CD4-positive, alpha-beta T cell (primary cell): ENCODE measurements at regions not wholly inside any gene's neighbourhood (a gene's known extent, or its start where the extent isn't known, plus 50 kb on each side); places are given as distances from the start of the nearest gene placed in this dataset.

ENCODE experiments used
- ATAC-seq: fragments of 200-7000 bp; cut with Tn5 transposase; one replicate; pipeline ENCODE4 v1.10.0; 2022; ENCODE audit warnings: mild to moderate bottlenecking; ENCODE audit not compliant: poor library complexity
- CTCF ChIA-PET: fragments of 350-600 bp; sonication (Branson Sonifier 250); formaldehyde crosslinking; loops from one replicate; lab custom pipeline; 2021; ENCODE audit warnings: antibody characterized with exemption, inconsistent platforms; lab: Charles Lee
- POLR2A ChIA-PET: fragments of 350-600 bp; sonication (Branson Sonifier 250); formaldehyde crosslinking; loops from one replicate; lab custom pipeline; 2021; ENCODE audit warnings: antibody characterized with exemption, inconsistent platforms; lab: Charles Lee
- DNase-seq, 14 experiments: peaks; one replicate each; pipeline ENCODE4 v3.0.0-alpha.2; 2013 to 2020; ENCODE audit warnings: mixed read lengths in 2 of 14
- H3K27ac ChIP-seq, 2 donors: one replicate each; pipeline versions ENCODE4 v1.5.1 to v1.7.0; 2013; ENCODE audit warnings: low read length in 2 of 2, low read depth in 1 of 2, mild to moderate bottlenecking in 1 of 2
- H3K27me3 ChIP-seq, 2 experiments: 1 replicate in 1 of 2; 2 replicates in 1 of 2; pipeline versions ENCODE4 v1.6.1 to v1.7.0; 2013; ENCODE audit warnings: low read length in 2 of 2, control low read depth in 1 of 2, mild to moderate bottlenecking in 1 of 2, moderate library complexity in 1 of 2; ENCODE audit not compliant: insufficient read depth in 2 of 2, control insufficient read depth in 1 of 2
- H3K36me3 ChIP-seq: one replicate; pipeline ENCODE4 v1.6.1; 2013; ENCODE audit warnings: low read length, control low read depth; ENCODE audit not compliant: insufficient read depth
- H3K4me1 ChIP-seq: one replicate; pipeline ENCODE4 v1.6.1; 2013; ENCODE audit warnings: low read length, control low read depth; ENCODE audit not compliant: insufficient read depth
- H3K4me3 ChIP-seq: one replicate; pipeline ENCODE4 v1.5.1; 2013; ENCODE audit warnings: mild to moderate bottlenecking, low read length, moderate library complexity
- H3K9me3 ChIP-seq, 2 experiments: 1 replicate in 1 of 2; 2 replicates in 1 of 2; pipeline versions ENCODE4 v1.6.1 to v1.7.0; 2013; ENCODE audit warnings: low read length in 2 of 2, mild to moderate bottlenecking in 2 of 2, control low read depth in 1 of 2, moderate library complexity in 1 of 2; ENCODE audit not compliant: control insufficient read depth in 1 of 2, insufficient read depth in 1 of 2
- H3K27ac Mint-ChIP-seq: one replicate; pipeline ENCODE4 v1.8.0; 2020; ENCODE audit warnings: mixed read lengths
- H3K27me3 Mint-ChIP-seq: one replicate; pipeline ENCODE4 v1.8.0; 2021; ENCODE audit warnings: mixed read lengths
- H3K36me3 Mint-ChIP-seq: one replicate; pipeline ENCODE4 v1.8.0; 2021; ENCODE audit warnings: low read depth, mixed read lengths
- H3K4me1 Mint-ChIP-seq: one replicate; pipeline ENCODE4 v1.8.0; 2021; ENCODE audit warnings: low read depth, mixed read lengths
- H3K4me3 Mint-ChIP-seq: one replicate; pipeline ENCODE4 v1.8.0; 2020; ENCODE audit warnings: mild to moderate bottlenecking, mixed read lengths
- H3K9me3 Mint-ChIP-seq: one replicate; pipeline ENCODE4 v1.8.0; 2020; ENCODE audit warnings: mixed read lengths
- CTCF ChIP-seq: fragments of 200-600 bp; IDR thresholded peaks from one replicate; pipeline ENCODE4 v1.8.0; 2022; ENCODE audit warnings: antibody characterized with exemption, mild to moderate bottlenecking
- intact Hi-C, 2 experiments: fragments of 100-400 bp; cut with DNase I in 1 of 2; cut with micrococcal nuclease in 1 of 2; formaldehyde crosslinking; loops; one replicate each; pipeline versions ENCODE4 v1.15.1 to v1.9.0; 2023 to 2025; cut with DNase I, micrococcal nuclease

- no peaks in the 10 kb centered on the region for H3K36me3 Mint-ChIP-seq
- TF ChIP-seq CTCF = no peak
- DNase-seq = no peak
- H3K27me3 Mint-ChIP-seq = peaks cover 8% of the 10 kb centered on the region
- ATAC-seq = no peak
- no peak overlapping the region for H3K4me3 Mint-ChIP-seq
- Histone ChIP-seq H3K27me3 (no peaks in the 10 kb centered on the region), H3K36me3 (no peaks in the 10 kb centered on the region), H3K27ac (no peak overlapping the region), H3K9me3 (peaks cover 11 to 28% of the 10 kb centered on the region in 2 experiments), H3K4me3 (no peak overlapping the region), H3K4me1 (no peaks in the 10 kb centered on the region)
- intact Hi-C loops = no loop called here
- no peaks in the 10 kb centered on the region for H3K4me1 Mint-ChIP-seq
- H3K9me3 Mint-ChIP-seq = no peaks in the 10 kb centered on the region
- no peak overlapping the region for H3K27ac Mint-ChIP-seq
- CTCF ChIA-PET = no interaction called here
- POLR2A ChIA-PET = interaction anchor here (0.6 kb wide), 1 partner anchor 16 kb away, joined by 3 read pairs; no protein-coding TSS in a partner anchor
These were observed 345.8 kb downstream of the RPS29 start for GRCh38 chr14:49240383-49240782.

- H3K36me3 Mint-ChIP-seq = no peaks in the 10 kb centered on the region
- H3K27ac Mint-ChIP-seq = no peak overlapping the region
- H3K4me1 ChIP-seq = no peaks in the 10 kb centered on the region
- CTCF ChIA-PET = no interaction called here
- intact Hi-C loops = no loop called here
- H3K36me3 ChIP-seq = no peaks in the 10 kb centered on the region
- H3K27ac ChIP-seq = no peak overlapping the region
- DNase-seq (no peak), ATAC-seq (no peak)
- no peaks in the 10 kb centered on the region for H3K4me1 Mint-ChIP-seq
- no peak overlapping the region for H3K4me3 Mint-ChIP-seq
- H3K9me3 ChIP-seq = no peaks in the 10 kb centered on the region
- no peaks in the 10 kb centered on the region for H3K9me3 Mint-ChIP-seq
- TF ChIP-seq CTCF = no peak
- H3K4me3 ChIP-seq = no peak overlapping the region
- H3K27me3 Mint-ChIP-seq = no peaks in the 10 kb centered on the region
- POLR2A ChIA-PET = no interaction called here
- no peaks in the 10 kb centered on the region for H3K27me3 ChIP-seq
These were observed 357.6 kb downstream of the RPS29 start for GRCh38 chr14:49228552-49228951.

GRCh38 chr14:49221316-49221715 lies 364.9 kb downstream of the RPS29 start:
- Histone ChIP-seq H3K36me3 (no peaks in the 10 kb centered on the region), H3K4me1 (no peaks in the 10 kb centered on the region), H3K27me3 (no peaks in the 10 kb centered on the region), H3K27ac (no peak overlapping the region), H3K9me3 (no peaks in the 10 kb centered on the region), H3K4me3 (no peak overlapping the region)
- no peaks in the 10 kb centered on the region for H3K27me3 Mint-ChIP-seq
- H3K36me3 Mint-ChIP-seq = no peaks in the 10 kb centered on the region
- intact Hi-C loops = no loop called here
- no peak overlapping the region for H3K27ac Mint-ChIP-seq
- no peak for DNase-seq
- TF ChIP-seq CTCF = no peak
- ATAC-seq = no peak
- CTCF ChIA-PET = no interaction called here
- H3K4me1 Mint-ChIP-seq = no peaks in the 10 kb centered on the region
- no peak overlapping the region for H3K4me3 Mint-ChIP-seq
- H3K9me3 Mint-ChIP-seq = no peaks in the 10 kb centered on the region
- POLR2A ChIA-PET = no interaction called here
